22Rv1 (cell line): ENCODE measurements at regions not wholly inside any gene's neighbourhood (a gene's known extent, or its start where the extent isn't known, plus 50 kb on each side); places are given as distances from the start of the nearest gene placed in this dataset.
A peak's percentile ranks its signal among the peaks of the same experiment; 100 is the strongest.
"Not testable (repeated sequence)": the region's sequence is repeated elsewhere in the genome, so short reads cannot be mapped to it uniquely, and the experiment has no call there.

Experiments used
- H3K27ac ChIP-seq: fragments of 450-650 bp; 2 replicates; pipeline ENCODE4 v1.5.1; 2017
- CTCF ChIP-seq: fragments of 450-650 bp; IDR thresholded peaks from 2 replicates; pipeline ENCODE4 v1.5.1; 2017; ENCODE audit warnings: mild to moderate bottlenecking
- ZFX ChIP-seq: fragments of 450-650 bp; IDR thresholded peaks from 2 replicates; pipeline ENCODE4 v1.6.1; 2017; ENCODE audit warnings: antibody characterized with exemption, borderline replicate concordance

GRCh38 chr5:143594902-143595818, 191.7 kb upstream of the NR3C1 start:
- H3K27ac ChIP-seq, result peak overlapping the region; percentile 55
- TF ChIP-seq CTCF (no peak), ZFX (no peak)

GRCh38 chr5:143593723-143594122, 190.2 kb upstream of the NR3C1 start:
- H3K27ac ChIP-seq, result peak overlapping the region; percentile 55; the same call in 1 of the 2 replicates
- TF ChIP-seq CTCF, result no peak
- no peak for TF ChIP-seq ZFX

GRCh38 chr5:143592648-143593047, 189.2 kb upstream of the NR3C1 start:
- TF ChIP-seq CTCF (no peak), ZFX (no peak)
- no peak overlapping the region for H3K27ac ChIP-seq

GRCh38 chr5:143588933-143589662, 185.6 kb upstream of the NR3C1 start:
- TF ChIP-seq ZFX (no peak), CTCF (no peak)
- no peak overlapping the region for H3K27ac ChIP-seq

- not testable (repeated sequence) for H3K27ac ChIP-seq
These were observed 184.6 kb upstream of the NR3C1 start for GRCh38 chr5:143588121-143588520.

- no peak overlapping the region for H3K27ac ChIP-seq
- no peak for TF ChIP-seq CTCF
- TF ChIP-seq ZFX, result no peak
These were observed 183.4 kb upstream of the NR3C1 start for GRCh38 chr5:143586781-143587362.

- H3K27ac ChIP-seq, result no peak overlapping the region
- TF ChIP-seq ZFX (no peak), CTCF (no peak)
These were observed 182.5 kb upstream of the NR3C1 start for GRCh38 chr5:143585970-143586369.
